GM19372 (cell line): ENCODE measurements at regions not wholly inside any gene's neighbourhood (a gene's known extent, or its start where the extent isn't known, plus 50 kb on each side); places are given as distances from the start of the nearest gene placed in this dataset.

Experiments
- ATAC-seq: cut with Tn5 transposase; IDR thresholded peaks from one replicate; pipeline ENCODE4 v1.9.1; 2021; ENCODE audit warnings: mild to moderate bottlenecking, low read depth, moderate library complexity; ENCODE audit not compliant: unreplicated experiment

DNA sequence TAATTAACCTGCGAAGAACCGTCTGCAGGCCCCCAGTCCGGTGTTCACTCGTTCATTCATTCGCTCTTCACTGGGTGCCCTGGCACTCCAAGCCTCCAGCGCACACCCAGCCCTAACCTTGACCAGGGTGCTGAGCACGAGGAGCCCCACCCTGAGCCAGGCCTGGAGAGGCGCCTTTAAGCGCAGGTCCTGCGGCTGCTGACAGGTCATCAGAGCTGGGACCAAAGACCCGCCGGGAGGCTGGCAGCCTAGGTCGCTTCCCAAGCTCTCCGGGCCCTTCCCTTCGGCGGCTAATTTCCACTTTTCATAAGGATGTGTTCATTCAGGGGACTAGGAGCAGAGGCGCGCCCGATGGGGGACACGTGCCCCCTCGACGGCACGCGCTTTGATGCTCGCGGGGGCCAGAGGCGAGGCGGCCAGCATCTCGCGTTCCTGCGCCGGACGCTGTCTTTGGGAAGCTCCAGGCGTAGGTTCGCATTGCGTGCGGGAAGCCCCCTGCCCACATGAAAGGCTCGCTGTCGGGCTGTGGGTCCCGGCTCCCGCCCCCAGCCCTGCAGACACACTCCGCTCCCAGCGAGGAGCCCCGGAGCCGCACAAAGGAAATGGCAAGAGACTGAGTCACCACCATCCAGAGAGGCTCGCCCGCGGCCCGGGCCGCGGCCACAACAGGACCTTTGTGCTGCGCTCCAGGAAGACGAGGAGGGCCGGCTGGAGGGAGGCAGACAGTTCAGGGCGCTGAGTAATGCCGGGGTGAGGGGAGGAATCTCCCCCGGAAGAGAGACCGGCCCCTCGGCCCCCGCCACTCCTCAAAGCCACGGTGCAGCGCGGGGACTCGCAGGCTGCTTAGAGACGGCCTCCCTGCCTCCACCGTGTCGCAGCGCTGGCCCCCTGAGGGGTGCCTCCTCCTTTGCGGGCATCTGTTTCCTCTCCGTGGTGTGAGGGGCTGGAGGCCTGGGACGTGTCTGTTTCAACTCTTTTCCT, 266.4 kb upstream of the HES1 start:
- ATAC-seq, result no peak

DNA sequence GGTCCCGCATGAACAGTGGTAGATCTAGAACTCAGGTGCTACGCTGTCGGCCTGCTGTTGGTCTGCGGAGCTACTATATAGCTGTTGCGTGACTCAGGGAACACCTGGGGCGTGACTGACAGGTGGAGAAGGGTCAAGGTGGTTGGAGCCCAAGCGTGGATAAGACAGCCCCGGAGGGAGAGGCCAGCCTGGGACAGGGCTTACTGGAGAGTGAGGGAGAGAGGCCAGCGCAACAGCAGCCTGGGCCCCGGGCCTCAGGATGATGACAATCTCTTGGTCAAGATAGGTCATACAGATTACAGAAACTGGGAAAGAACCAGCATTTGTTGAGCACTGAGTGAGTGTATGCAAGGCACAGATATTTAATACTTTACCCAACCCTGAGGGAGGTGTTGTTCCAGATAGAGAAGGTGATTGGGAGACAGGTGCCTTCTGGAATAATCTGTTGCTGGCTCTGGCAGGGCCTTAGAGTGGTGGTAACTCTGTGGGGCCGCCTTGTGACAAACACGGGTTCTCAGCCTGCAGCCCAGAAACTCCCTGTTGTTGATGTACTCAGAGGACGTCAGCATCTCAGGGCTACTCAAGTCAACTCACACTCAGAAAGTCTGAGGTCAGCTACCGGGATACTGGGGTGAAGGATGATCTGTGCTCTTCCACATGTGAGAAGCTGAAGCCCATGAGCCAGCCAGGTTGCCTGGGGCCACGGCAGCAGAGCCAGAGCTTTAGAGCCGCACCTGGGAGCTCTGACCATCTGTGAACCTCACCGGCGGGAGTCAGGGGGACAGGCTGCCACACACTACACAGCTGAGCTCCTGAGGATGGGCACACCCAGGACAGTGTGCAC, 265.4 kb upstream of the HES1 start:
- no peak for ATAC-seq

DNA sequence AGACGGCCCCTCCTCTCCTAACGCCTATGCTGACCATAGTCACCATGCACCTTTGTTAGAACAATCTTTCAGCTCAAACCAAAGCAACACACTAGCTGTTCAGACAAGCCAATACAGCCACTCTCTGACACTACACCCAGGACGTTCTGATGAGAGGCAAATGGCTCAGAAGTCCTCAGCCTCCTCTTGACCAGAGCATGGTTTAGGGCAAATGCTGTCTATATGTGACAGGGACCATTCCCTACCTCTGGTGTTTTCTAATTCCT, 264.8 kb upstream of the HES1 start:
- ATAC-seq, result no peak

DNA sequence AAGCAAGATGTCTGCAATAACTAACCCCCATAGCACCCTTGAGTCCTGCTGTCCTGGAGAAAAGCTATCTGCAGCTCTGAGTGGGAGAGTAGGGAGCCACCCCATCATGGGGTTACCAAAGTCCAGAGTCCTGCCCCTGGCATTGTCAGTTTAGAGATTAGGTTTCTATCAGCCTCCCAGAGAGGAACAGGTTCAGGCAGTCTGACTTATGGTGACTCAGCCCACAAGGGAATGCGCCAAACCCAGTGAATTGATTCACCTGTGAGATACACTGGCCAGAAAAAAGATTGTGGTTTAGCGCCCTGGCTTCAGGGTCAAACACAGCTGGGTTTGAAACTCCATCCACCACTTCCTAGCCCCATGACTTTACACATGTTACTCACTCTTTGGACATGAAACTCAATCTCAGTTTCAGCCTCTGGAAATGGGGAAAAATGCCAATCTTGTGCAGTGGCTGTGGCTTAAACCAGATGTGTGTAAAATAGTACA, 263.6 kb upstream of the HES1 start:
- ATAC-seq, result no peak

DNA sequence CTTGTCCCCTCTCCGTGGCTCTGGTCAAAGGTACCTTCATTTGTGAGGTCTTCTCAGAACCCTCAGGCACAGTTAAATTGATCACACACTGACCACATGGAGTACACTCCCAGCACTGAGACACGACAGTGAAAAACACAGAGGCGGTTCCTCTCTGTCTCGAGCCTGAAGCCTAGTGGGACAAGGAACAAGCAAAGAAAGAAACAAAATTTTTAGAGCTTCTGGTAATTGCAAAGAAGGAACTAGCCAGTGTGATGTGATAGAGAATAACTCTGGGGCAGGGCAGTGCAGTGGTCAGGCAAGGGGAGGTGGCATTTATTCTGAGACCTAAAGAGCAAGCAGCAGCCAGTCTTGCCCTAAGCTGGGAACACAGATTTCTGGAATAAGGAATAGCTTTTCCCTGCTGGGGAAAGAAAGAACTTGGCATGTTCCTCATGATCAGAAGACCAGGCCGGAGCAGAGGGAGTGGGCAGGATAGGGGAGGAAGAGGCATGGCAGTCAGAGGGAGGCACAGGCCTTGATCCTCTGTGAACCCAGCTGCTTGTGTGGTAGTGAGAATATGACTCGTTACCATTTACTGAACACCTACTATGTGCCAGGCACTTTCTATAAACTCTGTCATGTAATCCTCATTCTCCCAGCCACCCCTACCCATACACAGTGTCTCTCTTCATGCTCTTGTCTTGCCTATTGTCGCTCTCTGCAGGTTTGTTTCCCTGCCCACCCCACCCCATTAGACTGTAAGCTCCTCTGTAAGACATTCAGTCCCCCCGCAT, 262.3 kb upstream of the HES1 start:
- no peak for ATAC-seq

DNA sequence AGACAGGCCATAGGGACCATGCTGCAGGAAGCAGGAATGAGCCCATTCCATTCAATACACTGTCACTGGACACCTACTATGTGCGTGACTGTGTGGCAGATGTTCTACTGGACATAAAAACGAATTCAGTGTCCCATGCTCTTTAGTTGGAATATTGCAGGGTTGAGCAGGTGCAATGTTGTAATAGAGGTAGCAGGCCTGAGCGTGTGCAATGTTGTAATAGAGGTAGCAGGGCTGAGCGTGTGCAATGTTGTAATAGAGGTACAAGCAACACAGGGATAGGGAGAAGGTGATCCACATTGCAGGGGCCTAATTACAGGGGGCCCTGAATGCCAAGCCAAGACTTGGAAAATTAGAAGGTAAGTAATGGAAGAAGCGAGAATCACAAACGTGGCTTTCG, 261.4 kb upstream of the HES1 start:
- no peak for ATAC-seq

DNA sequence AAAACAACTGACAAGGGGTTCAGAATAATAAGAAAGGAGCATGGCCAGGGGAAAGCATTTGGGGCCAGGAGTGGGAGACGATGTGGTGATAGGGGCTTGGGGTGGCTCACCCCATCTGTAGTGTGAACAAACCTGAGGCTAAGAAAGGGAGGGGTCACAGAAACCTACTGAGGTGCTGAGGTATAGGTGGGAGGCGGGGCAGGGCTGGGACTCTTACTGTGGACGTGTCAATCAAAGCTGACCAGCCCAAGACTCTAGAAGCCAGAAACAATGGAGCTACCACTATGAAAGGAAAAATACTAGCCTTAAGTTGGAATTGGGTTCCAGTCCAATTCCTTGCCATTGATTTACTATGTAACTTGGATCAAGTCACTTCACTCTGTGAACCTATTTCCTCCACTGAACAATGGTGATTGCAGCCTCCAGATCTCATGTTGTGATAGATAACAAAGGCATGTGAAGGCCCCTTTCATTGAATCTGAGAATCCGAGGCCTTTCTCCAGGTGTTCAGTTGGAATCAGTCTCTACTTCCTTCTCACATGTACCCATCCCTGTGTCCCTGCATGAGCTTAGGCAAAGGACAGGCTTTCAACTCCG, 260.9 kb upstream of the HES1 start:
- ATAC-seq, result no peak

DNA sequence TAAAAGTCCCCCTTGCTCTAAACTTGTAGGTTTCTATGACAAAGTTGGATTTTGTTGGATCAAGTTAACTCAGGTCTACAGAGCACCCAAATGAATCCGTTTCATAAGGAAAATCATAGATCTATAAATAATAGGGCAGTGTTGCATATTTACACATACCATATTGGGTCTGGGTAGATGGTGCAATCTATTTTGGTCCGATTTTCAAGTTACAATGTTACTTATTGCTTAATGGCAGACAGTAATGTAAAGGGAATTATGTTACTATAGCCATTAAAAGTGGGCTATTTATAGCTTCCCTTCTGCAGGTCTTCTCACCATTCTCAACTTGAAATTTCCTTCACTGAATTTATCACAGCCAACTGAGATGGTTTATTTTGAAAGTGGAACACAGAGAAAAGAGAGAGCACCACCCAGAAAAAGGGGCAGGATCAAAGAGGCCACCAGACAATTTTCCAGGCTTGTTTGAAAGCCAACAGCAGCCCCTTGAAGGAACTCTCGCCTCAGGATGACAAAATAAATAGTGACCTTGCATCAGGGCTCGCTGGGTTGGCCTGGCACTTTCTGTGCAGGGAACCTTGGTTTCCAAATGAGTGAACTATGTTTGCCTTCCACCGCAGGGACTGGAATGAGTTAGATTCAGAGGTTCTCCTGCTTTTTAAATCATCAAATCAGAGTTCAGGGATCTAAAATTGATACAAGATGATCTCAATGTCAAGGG, 260.2 kb upstream of the HES1 start:
- ATAC-seq, result no peak

DNA sequence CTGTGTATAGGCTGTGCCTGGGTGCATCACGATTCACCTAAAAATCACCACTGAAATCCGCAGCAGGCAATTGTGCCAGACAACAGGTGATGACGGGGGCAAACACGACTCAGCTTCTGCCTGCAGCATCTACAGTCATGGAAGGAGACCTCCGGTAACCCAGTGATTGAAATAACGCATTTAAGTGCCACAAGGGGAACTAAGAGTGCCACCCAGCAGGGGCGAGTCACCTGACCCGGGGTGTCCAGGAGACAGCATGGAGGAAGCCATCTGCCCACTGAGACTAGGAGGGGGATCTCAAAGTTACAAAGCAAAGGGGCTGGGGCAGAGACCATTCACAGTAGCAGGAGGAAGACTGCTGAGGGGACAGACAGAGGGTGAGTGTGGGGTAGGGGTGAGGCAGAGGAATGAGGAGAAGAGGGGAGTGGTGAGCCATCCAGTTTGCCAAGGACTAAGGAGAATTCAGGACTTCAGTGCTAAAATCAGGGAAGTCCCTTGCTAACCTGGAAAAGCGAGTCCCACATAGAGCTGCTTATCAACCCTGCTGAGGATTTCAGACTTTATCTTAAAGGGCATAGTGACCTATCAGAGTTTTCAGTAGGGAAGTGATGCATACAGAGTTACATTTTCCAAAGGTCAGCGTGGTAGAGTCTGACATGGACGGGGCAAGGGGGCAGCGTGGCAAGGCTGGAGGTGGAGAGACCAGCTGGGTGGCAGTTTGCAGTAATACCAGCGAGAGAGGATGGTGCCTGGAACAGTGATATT, 256.7 kb upstream of the HES1 start:
- ATAC-seq, result no peak

DNA sequence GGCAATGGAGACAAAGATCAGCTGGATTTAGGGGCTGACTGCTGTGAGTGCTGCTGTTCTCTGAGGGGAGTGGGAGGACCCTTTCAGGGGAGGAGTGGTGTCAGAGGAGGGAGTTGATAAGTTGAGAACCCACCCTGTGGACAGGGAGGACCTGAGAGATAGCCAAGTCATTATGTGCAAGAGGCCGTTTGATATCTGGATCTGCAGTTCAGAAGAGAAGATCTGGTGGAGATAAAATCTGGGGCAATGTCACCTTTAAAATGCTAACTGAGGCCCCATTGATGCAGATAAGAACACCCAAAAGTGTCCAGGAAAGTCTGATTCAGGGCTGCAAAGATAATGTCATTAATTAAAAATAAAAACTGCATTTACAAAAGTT, 256.1 kb upstream of the HES1 start:
- no peak for ATAC-seq

DNA sequence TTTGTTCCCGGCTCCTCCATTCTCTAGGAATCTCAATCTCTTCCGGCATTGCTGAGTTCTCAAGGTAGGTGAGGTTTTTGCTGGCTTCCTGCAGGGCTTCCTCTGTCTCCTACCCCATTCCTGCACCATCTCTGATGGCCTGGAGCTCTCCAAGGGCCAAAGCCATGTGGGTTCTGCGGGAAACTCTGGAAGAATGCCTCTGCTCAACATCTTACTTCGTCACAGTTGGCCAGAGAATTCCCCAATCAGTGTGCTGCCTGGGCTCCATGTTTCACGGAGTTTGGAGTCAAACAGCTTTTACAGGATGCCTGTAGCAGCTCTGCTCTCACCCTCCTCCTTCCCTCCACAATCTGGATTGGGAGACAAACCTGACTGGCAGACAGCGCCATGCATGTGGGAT, 253.9 kb upstream of the HES1 start:
- ATAC-seq, result no peak

DNA sequence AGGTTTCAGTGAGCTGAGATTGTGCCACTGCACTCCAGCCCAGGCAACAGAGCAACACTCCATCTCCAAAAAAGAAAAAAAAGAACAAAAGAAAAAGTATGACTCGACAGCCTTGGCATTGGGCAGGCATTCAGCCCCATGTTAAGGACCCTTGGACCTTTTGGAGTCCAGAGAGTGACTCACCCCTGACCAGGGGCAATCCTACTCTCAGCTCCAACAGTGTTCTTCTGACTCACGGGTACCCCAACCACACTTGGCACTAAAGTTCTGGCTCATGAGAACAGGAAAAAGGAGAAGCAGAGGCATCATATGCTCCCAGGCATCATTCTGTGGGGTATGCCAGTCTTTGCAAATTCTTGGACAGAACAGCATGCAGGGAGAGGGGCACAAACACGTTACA, 252.4 kb upstream of the HES1 start:
- ATAC-seq, result no peak

DNA sequence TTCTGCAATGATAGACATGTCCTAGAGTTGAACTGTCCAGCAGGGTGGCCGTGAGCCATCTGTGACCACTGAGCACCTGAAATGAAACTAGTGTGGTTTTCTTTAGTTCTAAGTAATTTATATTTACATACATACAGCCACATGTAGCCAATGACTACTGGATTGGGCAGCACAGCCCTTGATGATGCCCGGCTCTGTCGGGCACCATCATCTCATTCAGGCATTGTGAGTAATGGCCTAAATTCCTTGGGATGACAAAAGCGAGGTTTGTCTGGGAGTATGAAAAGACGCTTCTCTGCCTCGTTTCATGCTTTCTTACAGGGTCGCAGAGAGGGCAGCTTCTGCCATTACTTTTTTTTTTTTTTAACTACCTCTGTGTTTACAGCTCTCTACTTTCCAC, 251.9 kb upstream of the HES1 start:
- no peak for ATAC-seq

DNA sequence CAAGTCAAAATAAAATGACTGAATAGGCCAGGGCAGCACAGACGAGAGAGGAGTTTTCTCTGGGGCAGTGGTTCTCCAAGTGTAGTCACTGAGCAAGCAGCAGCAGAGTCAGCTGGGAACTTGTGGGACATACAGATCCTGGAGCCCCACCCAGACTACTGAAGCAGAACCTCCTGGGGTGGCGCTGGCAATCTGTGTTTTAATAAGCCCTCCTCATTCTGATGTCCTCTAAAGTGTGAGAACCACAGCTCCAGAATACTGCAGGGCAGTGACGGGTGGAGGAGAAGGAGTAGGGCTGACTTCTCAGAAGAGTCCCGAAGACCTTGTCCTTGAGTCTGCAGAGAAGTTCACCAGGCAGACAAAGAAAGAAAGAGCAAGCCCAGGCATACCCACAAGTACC, 251.3 kb upstream of the HES1 start:
- no peak for ATAC-seq

DNA sequence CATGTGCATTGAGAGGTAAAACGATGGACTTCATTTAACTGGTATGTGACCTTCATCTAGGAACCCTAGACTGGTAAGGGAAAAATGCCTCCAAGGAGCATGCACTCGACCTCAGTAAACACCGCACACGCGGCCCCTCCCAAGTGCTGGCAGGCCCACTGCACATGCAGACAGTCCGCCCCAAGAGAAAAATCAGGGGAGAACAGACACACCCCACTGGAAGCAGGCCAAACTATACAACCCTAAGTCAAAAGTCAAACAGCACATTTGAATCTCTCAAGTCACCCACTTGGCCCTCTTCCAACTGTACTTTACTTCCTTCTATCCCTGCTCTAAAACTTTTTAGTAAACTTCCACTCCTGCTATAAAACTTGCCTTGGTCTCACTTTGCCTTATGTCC, 250.1 kb upstream of the HES1 start:
- ATAC-seq, result no peak

DNA sequence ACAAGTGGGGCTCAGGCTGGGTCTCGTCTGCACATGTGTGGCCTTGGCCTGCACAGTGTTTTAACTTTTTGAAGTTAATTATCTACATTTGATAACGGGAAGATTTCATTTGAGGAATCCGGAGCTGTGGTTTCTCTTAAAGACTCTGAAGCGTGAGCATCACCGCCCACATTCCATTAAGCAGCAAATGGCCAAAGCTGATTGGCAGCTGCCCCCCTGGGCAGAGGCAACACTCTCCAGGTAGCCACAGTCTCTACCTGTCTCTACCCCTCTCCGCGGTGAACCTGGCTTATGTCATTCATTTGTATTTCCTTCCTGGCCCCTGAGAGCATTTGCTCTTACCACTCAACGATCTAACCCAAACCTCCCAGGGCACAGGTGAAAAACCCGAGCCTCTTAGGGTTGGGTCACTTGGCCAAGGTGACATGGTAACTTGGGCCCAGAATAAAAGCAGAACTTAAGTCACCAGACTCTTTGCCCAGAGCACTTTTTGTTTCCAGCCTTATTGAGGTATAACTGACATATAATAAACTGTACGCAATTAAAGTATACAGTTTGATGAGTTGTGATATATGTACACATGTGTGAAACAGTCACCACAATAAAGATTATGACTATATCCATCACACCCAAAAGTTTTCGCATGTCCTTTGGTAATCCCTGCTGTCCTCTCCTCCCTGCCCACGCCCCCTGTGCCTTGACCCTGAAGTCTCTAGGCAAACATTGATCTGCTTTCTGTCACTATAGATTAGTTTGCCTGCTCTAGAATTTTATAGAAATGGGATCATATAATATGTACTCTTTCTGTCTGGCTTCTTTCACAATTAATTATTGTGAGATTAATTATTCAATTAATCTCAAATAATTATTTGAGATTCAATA, 245.7 kb upstream of the HES1 start:
- no peak for ATAC-seq

DNA sequence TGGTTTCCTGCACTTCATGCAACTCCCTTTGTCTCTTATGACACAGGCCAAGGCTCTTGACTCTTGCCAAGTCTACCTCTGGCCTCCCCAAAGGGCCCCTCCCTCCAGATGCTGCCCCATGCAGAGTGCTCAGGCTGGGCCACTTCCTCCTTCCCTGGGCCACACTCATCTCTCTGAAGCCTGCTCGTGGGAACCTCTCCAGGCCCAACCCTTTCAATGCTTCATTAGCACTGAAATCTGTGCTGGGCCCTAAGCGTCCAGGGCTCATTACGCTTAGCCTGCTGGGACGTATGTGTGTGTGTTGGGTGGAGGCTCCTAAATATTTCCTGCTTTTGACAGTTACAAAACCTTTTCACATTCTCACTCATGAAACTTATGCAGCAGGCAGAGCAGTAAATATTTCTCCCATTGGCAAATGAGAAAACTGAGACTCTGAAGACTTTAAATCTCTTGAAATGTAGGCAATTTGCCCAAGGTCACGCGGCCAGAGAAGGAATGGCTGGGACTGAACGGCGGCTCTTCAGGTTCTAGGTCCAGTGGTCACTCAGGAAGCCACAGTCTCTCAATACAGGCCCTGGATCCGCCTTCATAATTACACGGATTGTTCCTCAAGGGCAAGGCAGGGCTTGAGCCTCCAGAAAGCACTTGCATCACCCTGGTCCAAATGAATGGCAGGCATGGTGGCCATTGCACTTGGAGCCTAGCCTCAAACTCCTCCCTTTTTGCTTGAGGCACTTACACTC, 241.7 kb upstream of the HES1 start:
- no peak for ATAC-seq

DNA sequence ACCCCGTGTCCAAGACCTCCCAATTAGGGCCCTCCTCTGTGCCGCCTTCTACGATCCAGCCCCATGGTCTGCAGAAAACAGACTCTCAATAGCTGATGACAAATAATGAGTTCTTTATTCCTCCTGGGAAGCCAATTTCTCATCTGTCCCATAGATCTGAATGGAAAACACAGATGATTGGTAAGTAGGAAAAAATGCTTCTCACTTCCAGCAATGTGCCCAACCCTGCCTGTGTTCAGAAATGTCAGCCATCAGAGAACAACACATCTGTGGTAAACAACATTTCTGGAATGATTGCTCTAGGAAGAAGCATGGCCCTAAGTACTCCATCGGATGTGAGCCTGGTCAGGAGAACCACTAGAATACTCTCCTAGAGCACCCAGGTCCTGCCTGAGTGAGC, 240.5 kb upstream of the HES1 start:
- no peak for ATAC-seq
